ENCODE measurements at regions not wholly inside any gene's neighbourhood (a gene's known extent, or its start where the extent isn't known, plus 50 kb on each side); places are given as distances from the start of the nearest gene placed in this dataset.

DNA sequence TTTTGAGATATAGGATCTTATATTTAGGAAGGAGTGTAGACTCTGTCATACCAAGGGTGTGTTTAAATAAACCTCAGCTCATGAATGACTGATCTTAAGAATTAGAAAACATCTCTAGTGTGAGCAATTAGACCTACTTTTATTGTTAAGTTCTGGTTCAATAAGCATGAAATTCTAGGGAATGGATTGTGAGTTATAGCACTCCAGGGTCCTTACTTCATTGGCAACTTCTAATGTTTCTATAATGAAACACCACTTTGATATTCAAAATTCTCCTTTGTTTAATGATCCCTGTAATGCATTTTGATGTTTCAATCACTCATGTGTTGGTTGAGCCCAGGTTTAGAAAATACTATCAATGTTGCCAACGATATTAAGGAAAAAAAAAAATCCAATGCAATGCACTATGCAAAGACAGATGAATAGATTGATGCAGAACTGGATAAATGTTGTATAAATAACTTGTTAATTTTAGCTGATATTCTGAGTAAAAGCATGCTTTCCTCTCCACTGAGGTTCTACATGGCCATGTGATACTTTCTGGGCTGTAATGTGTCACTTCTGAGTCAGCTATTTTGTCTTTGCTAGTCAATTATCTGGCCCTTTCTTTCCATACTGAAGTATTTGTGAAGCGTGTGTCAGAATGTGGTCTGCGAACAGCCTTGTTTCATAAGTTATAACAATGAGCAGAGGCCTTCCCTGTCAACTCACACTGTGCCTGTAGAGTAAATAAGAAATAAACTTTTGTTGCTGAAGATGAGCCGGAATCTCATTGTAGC is 1035.9 kb downstream of the PLOD2 start:
- Histone ChIP-seq H3K4me3 (ENCODE audit: low read depth, low read length, poor library complexity, severe bottlenecking) (no peak overlapping the region), H3F3A (ENCODE audit: insufficient read depth, low read length) (no peaks in the 10 kb centered on the region), H3K9ac (ENCODE audit: low read length) (no peak overlapping the region), H3K27ac (ENCODE audit: low read depth, low read length, poor library complexity, severe bottlenecking) (no peak overlapping the region), H3K9me3 (ENCODE audit: low read length) (no peaks in the 10 kb centered on the region), H3K4me1 (ENCODE audit: insufficient read depth, low read length, severe bottlenecking) (no peaks in the 10 kb centered on the region), H4K20me1 (ENCODE audit: insufficient read depth, low read length) (no peaks in the 10 kb centered on the region), H3K79me2 (ENCODE audit: insufficient read depth, low read length) (no peaks in the 10 kb centered on the region), H2AFZ (ENCODE audit: low read length) (no peak overlapping the region), H3K36me3 (ENCODE audit: insufficient read depth, low read length) (no peaks in the 10 kb centered on the region), H3K4me2 (ENCODE audit: low read length) (no peak overlapping the region), H3K27me3 (ENCODE audit: insufficient read depth, low read length) (no peaks in the 10 kb centered on the region), H3K9me2 (ENCODE audit: low read depth, low read length) (no peaks in the 10 kb centered on the region)
- TF ChIP-seq EZH2 (IDR thresholded peaks at IDR 0.05; ENCODE audit: borderline replicate concordance, low read length): no peak
- no peak for TF ChIP-seq CTCF (IDR thresholded peaks at IDR 0.05; ENCODE audit: low read length)

DNA sequence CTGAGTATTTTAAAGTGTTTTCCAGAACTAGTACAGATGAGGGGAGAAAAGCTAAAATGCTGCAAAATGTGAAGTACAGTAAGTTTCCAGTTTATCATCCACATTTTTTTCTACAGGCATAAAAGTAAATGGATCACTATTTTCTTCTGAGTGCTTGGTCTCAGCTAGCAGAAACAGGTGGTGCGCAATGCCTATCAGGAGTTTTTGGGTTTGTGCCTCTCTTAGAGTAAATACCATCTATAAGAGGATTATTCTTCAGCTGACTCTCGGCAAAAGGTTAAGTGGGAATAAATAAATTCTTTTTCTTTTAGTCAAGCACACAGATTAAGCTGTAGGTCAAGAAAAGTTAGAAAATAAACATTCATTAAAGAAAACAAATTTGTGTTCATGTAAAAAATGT is 1027.7 kb downstream of the PLOD2 start:
- H3K4me2 ChIP-seq (ENCODE audit: low read length): no peak overlapping the region
- no peaks in the 10 kb centered on the region for H3K36me3 ChIP-seq (ENCODE audit: insufficient read depth, low read length)
- TF ChIP-seq CTCF (IDR thresholded peaks at IDR 0.05; ENCODE audit: low read length): no peak
- TF ChIP-seq EZH2 (IDR thresholded peaks at IDR 0.05; ENCODE audit: borderline replicate concordance, low read length): no peak
- H2AFZ ChIP-seq (ENCODE audit: low read length): no peak overlapping the region
- H3K9me3 ChIP-seq (ENCODE audit: low read length): no peaks in the 10 kb centered on the region
- no peaks in the 10 kb centered on the region for H3K9me2 ChIP-seq (ENCODE audit: low read depth, low read length)
- H3K4me3 ChIP-seq (ENCODE audit: low read depth, low read length, poor library complexity, severe bottlenecking): no peak overlapping the region
- no peak overlapping the region for H3K9ac ChIP-seq (ENCODE audit: low read length)
- H3K79me2 ChIP-seq (ENCODE audit: insufficient read depth, low read length): no peaks in the 10 kb centered on the region; the same call in 1 of the 2 replicates
- no peaks in the 10 kb centered on the region for H3K27me3 ChIP-seq (ENCODE audit: insufficient read depth, low read length)
- H3K4me1 ChIP-seq (ENCODE audit: insufficient read depth, low read length, severe bottlenecking): no peaks in the 10 kb centered on the region
- H4K20me1 ChIP-seq (ENCODE audit: insufficient read depth, low read length): no peaks in the 10 kb centered on the region
- no peak overlapping the region for H3K27ac ChIP-seq (ENCODE audit: low read depth, low read length, poor library complexity, severe bottlenecking)
- H3F3A ChIP-seq (ENCODE audit: insufficient read depth, low read length): no peaks in the 10 kb centered on the region

GRCh38 chr3:145134738-145135137 is 1026.2 kb downstream of the PLOD2 start:
- H3K36me3 ChIP-seq (ENCODE audit: insufficient read depth, low read length): no peaks in the 10 kb centered on the region
- H2AFZ ChIP-seq (ENCODE audit: low read length): no peak overlapping the region
- H3K4me3 ChIP-seq (ENCODE audit: low read depth, low read length, poor library complexity, severe bottlenecking): no peak overlapping the region
- no peaks in the 10 kb centered on the region for H3K27me3 ChIP-seq (ENCODE audit: insufficient read depth, low read length)
- TF ChIP-seq EZH2 (IDR thresholded peaks at IDR 0.05; ENCODE audit: borderline replicate concordance, low read length) (no peak), CTCF (IDR thresholded peaks at IDR 0.05; ENCODE audit: low read length) (no peak)
- H3K9me2 ChIP-seq (ENCODE audit: low read depth, low read length): no peaks in the 10 kb centered on the region
- no peaks in the 10 kb centered on the region for H3F3A ChIP-seq (ENCODE audit: insufficient read depth, low read length)
- no peaks in the 10 kb centered on the region for H4K20me1 ChIP-seq (ENCODE audit: insufficient read depth, low read length)
- H3K4me2 ChIP-seq (ENCODE audit: low read length): no peak overlapping the region
- H3K9me3 ChIP-seq (ENCODE audit: low read length): no peaks in the 10 kb centered on the region
- no peaks in the 10 kb centered on the region for H3K4me1 ChIP-seq (ENCODE audit: insufficient read depth, low read length, severe bottlenecking)
- no peak overlapping the region for H3K9ac ChIP-seq (ENCODE audit: low read length)
- no peak overlapping the region for H3K27ac ChIP-seq (ENCODE audit: low read depth, low read length, poor library complexity, severe bottlenecking)
- H3K79me2 ChIP-seq (ENCODE audit: insufficient read depth, low read length): no peaks in the 10 kb centered on the region; the same call in 1 of the 2 replicates
